Pulmonary artery endothelial cell (primary cell): ENCODE measurements at regions not wholly inside any gene's neighbourhood (a gene's known extent, or its start where the extent isn't known, plus 50 kb on each side); places are given as distances from the start of the nearest gene placed in this dataset.

ENCODE experiments used
- DNase-seq: peaks from one replicate; pipeline ENCODE4 v3.0.0-alpha.2; 2011; ENCODE audit warnings: low read depth, low spot score

GRCh38 chr11:112842151-112842550 lies 119.1 kb upstream of the NCAM1 start:
- no peak for DNase-seq

GRCh38 chr11:112844517-112844916 lies 116.7 kb upstream of the NCAM1 start:
- no peak for DNase-seq

- no peak for DNase-seq
Observed at GRCh38 chr11:112847568-112847967, 113.7 kb upstream of the NCAM1 start.

GRCh38 chr11:112852143-112852866 lies 108.9 kb upstream of the NCAM1 start:
- DNase-seq = no peak

GRCh38 chr11:112856133-112856532 lies 105.1 kb upstream of the NCAM1 start:
- DNase-seq = no peak

GRCh38 chr11:112856591-112856990 lies 104.6 kb upstream of the NCAM1 start:
- DNase-seq = no peak

- no peak for DNase-seq
Observed at GRCh38 chr11:112858289-112859023, 102.8 kb upstream of the NCAM1 start.

GRCh38 chr11:112859787-112860186 lies 101.4 kb upstream of the NCAM1 start:
- no peak for DNase-seq

GRCh38 chr11:112861356-112861755 lies 99.9 kb upstream of the NCAM1 start:
- no peak for DNase-seq

GRCh38 chr11:112863305-112863704 lies 97.9 kb upstream of the NCAM1 start:
- DNase-seq = no peak

- no peak for DNase-seq
Observed at GRCh38 chr11:112864672-112865071, 96.5 kb upstream of the NCAM1 start.

- no peak for DNase-seq
Observed at GRCh38 chr11:112871909-112872500, 89.2 kb upstream of the NCAM1 start.

GRCh38 chr11:112874980-112875379 lies 86.2 kb upstream of the NCAM1 start:
- DNase-seq = no peak

GRCh38 chr11:112877581-112877980 lies 83.6 kb upstream of the NCAM1 start:
- no peak for DNase-seq

GRCh38 chr11:112878033-112878601 lies 83.1 kb upstream of the NCAM1 start:
- DNase-seq = no peak

GRCh38 chr11:112880495-112880894 lies 80.7 kb upstream of the NCAM1 start:
- DNase-seq = no peak

GRCh38 chr11:112881461-112881860 lies 79.8 kb upstream of the NCAM1 start:
- DNase-seq = no peak

GRCh38 chr11:112882494-112883381 lies 78.5 kb upstream of the NCAM1 start:
- no peak for DNase-seq

GRCh38 chr11:112884012-112884767 lies 77.0 kb upstream of the NCAM1 start:
- DNase-seq = no peak

GRCh38 chr11:112885744-112886433 lies 75.3 kb upstream of the NCAM1 start:
- no peak for DNase-seq
